Spleen (tissue), 7 donors: ENCODE measurements at regions not wholly inside any gene's neighbourhood (a gene's known extent, or its start where the extent isn't known, plus 50 kb on each side); places are given as distances from the start of the nearest gene placed in this dataset.

ENCODE experiments used
- CTCF ChIP-seq, 11 experiments: fragments of 200-600 bp in 7 of 11; fragments of 450-650 bp in 4 of 11; sonication (generic) in 4 of 11; IDR thresholded peaks in 8 of 11; conservative IDR thresholded peaks in 3 of 11; 1 replicate in 7 of 11; 2 replicates in 4 of 11; pipeline versions ENCODE4 v1.4.0 to v1.8.0; 2016 to 2021; ENCODE audit warnings: antibody characterized with exemption in 11 of 11, inconsistent platforms in 4 of 11, mild to moderate bottlenecking in 1 of 11
- POLR2A ChIP-seq, 3 donors: fragments of 450-650 bp; IDR thresholded peaks; one replicate each; pipeline ENCODE4 v1.5.1; 2017; ENCODE audit warnings: antibody characterized with exemption in 3 of 3, mild to moderate bottlenecking in 1 of 3
- donor health status: DM: no; HTN: no; CAD: no; lungs with moderate emphysema.
- donor health status: DM: no; HTN: no; CAD: no.
- donor health status: DM: no; HTN: no; CAD: no.

GRCh38 chr3:87836026-87836425 lies 222.8 kb downstream of the CGGBP1 start:
- no peak for TF ChIP-seq CTCF (IDR thresholded peaks at IDR 0.05 in 8 of 11, conservative IDR thresholded peaks at IDR 0.05 in 3 of 11)
- no peak for TF ChIP-seq POLR2A (IDR thresholded peaks at IDR 0.05)
